ENCODE measurements at regions not wholly inside any gene's neighbourhood (a gene's known extent, or its start where the extent isn't known, plus 50 kb on each side); places are given as distances from the start of the nearest gene placed in this dataset.

GRCh38 chr2:56034258-56034657 is 110.7 kb upstream of the EFEMP1 start:
- no peak overlapping the region for H3K27ac Mint-ChIP-seq
- H3K27me3 Mint-ChIP-seq, result no peaks in the 10 kb centered on the region
- no peaks in the 10 kb centered on the region for H3K9me3 Mint-ChIP-seq (ENCODE audit: insufficient read depth)
- ChIA-PET POLR2A (no interaction called here), CTCF (no interaction called here)
- ATAC-seq (ENCODE audit: low read depth) (no peak), DNase-seq (no peak)
- no peaks in the 10 kb centered on the region for H3K9me3 ChIP-seq (ENCODE audit: control extremely low read depth in 1 of 3, control insufficient read depth in 2 of 3, insufficient read depth in 1 of 3, low read length in 2 of 3)
- no peaks in the 10 kb centered on the region for H4K20me1 ChIP-seq (ENCODE audit: control insufficient read depth, insufficient read depth, low read length, poor library complexity, severe bottlenecking)
- H3K27me3 ChIP-seq (replicated peaks in 1 of 4; ENCODE audit: control extremely low read depth in 1 of 4, control insufficient read depth in 3 of 4, insufficient read depth in 4 of 4, low read length in 3 of 4), result no peaks in the 10 kb centered on the region
- no CpG with 5 or more reads among the region's 3 CpGs for WGBS (ENCODE audit: insufficient coverage)
- H2AFZ ChIP-seq (ENCODE audit: insufficient read depth, low read depth, low read length, poor library complexity, severe bottlenecking), result no peak overlapping the region
- H3K9ac ChIP-seq (ENCODE audit: low read length), result no peak overlapping the region
- no peaks in the 10 kb centered on the region for H3K79me2 ChIP-seq (ENCODE audit: control insufficient read depth, insufficient read depth, low read length)
- no peak overlapping the region for H3K4me3 ChIP-seq (ENCODE audit: control extremely low read depth in 1 of 5, extremely low read depth in 1 of 5, insufficient read depth in 1 of 5, low read depth in 2 of 5, low read length in 4 of 5)
- H3K27ac ChIP-seq (ENCODE audit: low read length in 2 of 2), result no peak overlapping the region
- no peak overlapping the region for H3K4me3 Mint-ChIP-seq
- H3K36me3 ChIP-seq (replicated peaks in 1 of 2; ENCODE audit: control extremely low read depth in 1 of 2, control insufficient read depth in 1 of 2, extremely low read depth in 1 of 2, insufficient read depth in 2 of 2, low read length in 1 of 2), result no peaks in the 10 kb centered on the region
- H3K4me2 ChIP-seq (replicated peaks; ENCODE audit: low read depth, low read length, poor library complexity, severe bottlenecking), result no peak overlapping the region
- no peaks in the 10 kb centered on the region for H3K4me1 Mint-ChIP-seq
- no peaks in the 10 kb centered on the region for H3K4me1 ChIP-seq (ENCODE audit: control insufficient read depth in 2 of 2, insufficient read depth in 2 of 2, low read length in 2 of 2)
- TF ChIP-seq CTCF (IDR thresholded peaks at IDR 0.05), result no peak
- intact Hi-C loops (cut with micrococcal nuclease), result no loop called here

GRCh38 chr2:56040189-56040588 is 116.6 kb upstream of the EFEMP1 start:
- TF ChIP-seq EZH2 (IDR thresholded peaks at IDR 0.05; ENCODE audit: borderline replicate concordance, insufficient read depth, low read depth, low read length, poor library complexity, severe bottlenecking) (no peak), CTCF (IDR thresholded peaks at IDR 0.05) (no peak)
- no peaks in the 10 kb centered on the region for H3K9me3 ChIP-seq (ENCODE audit: control extremely low read depth in 1 of 3, control insufficient read depth in 2 of 3, insufficient read depth in 1 of 3, low read length in 2 of 3)
- H3K4me1 ChIP-seq (ENCODE audit: control insufficient read depth in 2 of 2, insufficient read depth in 2 of 2, low read length in 2 of 2), result no peaks in the 10 kb centered on the region
- no peak overlapping the region for H3K4me3 Mint-ChIP-seq
- WGBS (ENCODE audit: insufficient coverage), result 63% methylated on average over 3 of the region's 3 CpGs
- intact Hi-C loops (cut with micrococcal nuclease), result no loop called here
- DNase-seq, result no peak
- no peak overlapping the region for H3K9ac ChIP-seq (ENCODE audit: low read length)
- peaks cover 9% of the 10 kb centered on the region for H3K27me3 Mint-ChIP-seq
- no peaks in the 10 kb centered on the region for H3K9me3 Mint-ChIP-seq (ENCODE audit: insufficient read depth)
- no peak overlapping the region for H2AFZ ChIP-seq (ENCODE audit: insufficient read depth, low read depth, low read length, poor library complexity, severe bottlenecking)
- no peak overlapping the region for H3K27ac Mint-ChIP-seq
- no peaks in the 10 kb centered on the region for H3K79me2 ChIP-seq (ENCODE audit: control insufficient read depth, insufficient read depth, low read length)
- ATAC-seq (ENCODE audit: low read depth), result no peak
- ChIA-PET POLR2A (no interaction called here), CTCF (interaction anchor here (0.7 kb wide), 1 partner anchor 19 kb away, joined by 3 read pairs; no protein-coding TSS in a partner anchor)
- H3K36me3 ChIP-seq (replicated peaks in 1 of 2; ENCODE audit: control extremely low read depth in 1 of 2, control insufficient read depth in 1 of 2, extremely low read depth in 1 of 2, insufficient read depth in 2 of 2, low read length in 1 of 2), result no peaks in the 10 kb centered on the region
- H4K20me1 ChIP-seq (ENCODE audit: control insufficient read depth, insufficient read depth, low read length, poor library complexity, severe bottlenecking), result no peaks in the 10 kb centered on the region
- H3K4me1 Mint-ChIP-seq, result no peaks in the 10 kb centered on the region
- H3K4me3 ChIP-seq (ENCODE audit: control extremely low read depth in 1 of 5, extremely low read depth in 1 of 5, insufficient read depth in 1 of 5, low read depth in 2 of 5, low read length in 4 of 5), result no peak overlapping the region
- no peaks in the 10 kb centered on the region for H3K27me3 ChIP-seq (replicated peaks in 1 of 4; ENCODE audit: control extremely low read depth in 1 of 4, control insufficient read depth in 3 of 4, insufficient read depth in 4 of 4, low read length in 3 of 4)
- H3K27ac ChIP-seq (ENCODE audit: low read length in 2 of 2), result no peak overlapping the region
- H3K4me2 ChIP-seq (replicated peaks; ENCODE audit: low read depth, low read length, poor library complexity, severe bottlenecking), result no peak overlapping the region

Measured in B cell (primary cell).